HG02981 (cell line): ENCODE measurements at regions not wholly inside any gene's neighbourhood (a gene's known extent, or its start where the extent isn't known, plus 50 kb on each side); places are given as distances from the start of the nearest gene placed in this dataset.

Experiments used
- ATAC-seq: cut with Tn5 transposase; IDR thresholded peaks from one replicate; pipeline ENCODE4 v1.9.1; 2021; ENCODE audit warnings: mild to moderate bottlenecking, moderate library complexity; ENCODE audit not compliant: unreplicated experiment

DNA sequence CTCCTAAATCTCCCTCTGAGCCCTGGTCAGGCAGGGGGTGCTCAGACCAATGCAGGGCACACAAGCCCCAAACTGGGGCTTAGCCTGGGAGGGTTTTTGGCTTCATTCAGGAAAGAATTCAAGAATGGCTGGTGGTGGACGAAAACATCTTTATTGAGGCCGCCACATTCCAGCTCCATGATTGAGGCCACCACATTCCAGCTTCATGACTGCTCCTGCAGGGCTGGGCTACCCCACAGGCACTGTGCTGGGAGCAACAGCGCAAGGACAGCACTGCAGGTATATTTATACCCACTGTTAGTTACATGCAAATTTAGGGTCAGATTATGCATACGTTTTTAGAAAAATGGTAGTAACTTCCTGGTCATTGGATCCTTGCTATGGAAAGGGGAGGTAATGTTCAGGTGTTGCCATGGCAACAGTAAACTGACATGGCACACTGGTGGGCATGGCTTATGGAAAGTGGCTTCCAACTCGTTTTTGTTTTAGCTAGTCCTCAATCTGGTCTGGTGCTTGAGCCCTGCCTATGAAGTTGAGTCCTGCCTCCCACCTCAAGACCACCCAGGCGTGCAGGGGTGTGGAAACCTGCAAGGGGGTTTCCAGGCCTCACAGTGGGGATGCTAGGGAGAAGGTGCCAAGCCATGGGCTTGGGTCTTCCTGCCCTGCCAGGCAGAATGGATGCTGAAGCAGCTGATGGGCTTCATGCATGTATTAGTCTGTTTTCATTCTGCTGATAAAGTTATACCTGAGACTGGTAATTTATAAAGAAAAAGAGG lies 348.7 kb upstream of the AJAP1 start:
- no peak for ATAC-seq

DNA sequence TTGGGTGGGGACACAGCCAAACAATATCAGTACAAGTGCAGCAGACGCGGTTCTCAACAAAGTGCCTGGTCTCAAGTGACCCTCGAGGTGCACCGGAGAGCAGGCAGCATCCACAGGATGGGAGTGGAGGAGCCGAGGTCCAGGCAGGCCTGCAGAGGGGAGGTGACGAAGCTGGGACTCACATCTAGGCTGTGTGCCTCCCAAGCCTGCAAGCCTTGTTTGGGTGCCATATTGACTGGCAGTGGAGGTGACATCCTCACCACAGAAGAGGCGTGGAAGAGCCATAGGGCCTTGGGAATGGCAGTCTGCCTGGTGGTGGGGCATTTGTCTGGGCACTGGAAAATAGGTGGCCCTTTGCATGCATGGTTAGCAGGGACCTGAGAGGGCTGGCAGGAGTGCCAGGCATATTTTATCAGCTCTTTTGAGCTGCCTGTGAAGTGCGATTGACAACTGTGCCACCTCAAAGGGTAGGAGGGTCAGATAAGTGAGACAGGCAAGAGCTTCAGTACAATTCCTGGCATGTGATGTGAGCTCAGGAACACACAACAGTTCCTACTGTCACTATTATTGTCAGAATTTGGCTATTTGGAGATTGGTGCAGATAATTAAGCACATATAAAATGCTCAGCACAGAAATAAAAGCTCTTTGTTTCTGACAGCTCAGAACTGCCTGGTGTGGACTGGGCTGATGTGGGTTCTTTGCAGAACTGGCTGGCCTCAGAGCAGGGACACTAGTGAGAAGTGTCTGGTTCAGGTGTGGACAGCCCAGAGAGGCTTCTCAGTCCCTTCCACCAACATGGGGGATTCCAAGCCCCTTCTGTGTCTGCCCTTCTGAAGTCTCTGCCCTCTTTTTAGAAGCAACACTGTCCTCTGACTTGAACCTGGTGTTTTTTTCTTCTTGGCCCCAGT lies 347.6 kb upstream of the AJAP1 start:
- no peak for ATAC-seq

DNA sequence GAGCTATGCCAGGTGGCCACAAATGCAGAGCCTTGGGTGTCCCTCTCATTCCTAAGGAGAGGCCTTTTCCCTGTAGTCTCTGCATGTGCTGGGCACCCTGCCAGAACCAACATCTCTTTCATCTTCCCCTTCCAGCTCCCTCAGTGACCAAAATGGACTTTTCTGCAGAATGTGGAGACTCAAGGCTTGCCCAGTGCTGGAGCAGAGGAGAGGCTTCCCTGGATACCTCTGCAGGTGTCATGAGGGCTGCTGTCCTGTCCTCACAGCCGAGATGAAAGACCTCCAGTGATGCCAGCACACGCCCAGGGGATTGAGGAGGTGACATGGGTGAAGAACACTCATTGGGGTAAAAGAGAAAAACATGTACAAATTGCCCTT lies 347.0 kb upstream of the AJAP1 start:
- no peak for ATAC-seq

DNA sequence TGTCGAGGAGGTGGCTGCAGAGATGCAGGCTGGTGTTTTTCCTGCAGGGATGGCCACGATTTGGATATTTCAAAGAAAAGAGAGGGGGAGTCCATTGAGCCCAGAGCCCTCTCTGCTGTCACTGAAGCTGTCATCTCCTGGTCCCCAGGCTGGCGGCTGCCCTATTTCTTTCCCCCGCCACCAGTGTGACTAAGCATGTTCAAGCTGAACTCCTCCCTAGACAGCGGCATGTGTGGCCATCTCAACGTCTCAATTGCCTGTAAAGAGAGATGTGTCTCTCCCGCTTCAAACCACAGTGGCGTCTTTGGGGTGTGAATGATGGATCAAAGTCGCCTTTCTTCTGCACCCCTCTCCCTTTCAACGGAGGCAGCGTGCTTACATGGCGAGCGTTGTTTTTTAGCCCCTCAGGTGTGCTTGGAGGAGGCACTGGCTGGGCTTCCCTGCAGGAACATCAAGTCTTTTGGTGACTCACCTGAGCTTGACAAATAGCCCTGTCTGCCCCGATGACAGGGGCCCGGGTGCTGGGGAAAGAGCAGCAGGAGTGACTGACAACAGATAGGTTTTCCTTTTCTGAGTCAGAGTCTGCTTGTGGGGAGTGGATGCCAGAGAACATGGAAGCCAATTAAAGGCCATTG lies 346.4 kb upstream of the AJAP1 start:
- ATAC-seq = no peak

DNA sequence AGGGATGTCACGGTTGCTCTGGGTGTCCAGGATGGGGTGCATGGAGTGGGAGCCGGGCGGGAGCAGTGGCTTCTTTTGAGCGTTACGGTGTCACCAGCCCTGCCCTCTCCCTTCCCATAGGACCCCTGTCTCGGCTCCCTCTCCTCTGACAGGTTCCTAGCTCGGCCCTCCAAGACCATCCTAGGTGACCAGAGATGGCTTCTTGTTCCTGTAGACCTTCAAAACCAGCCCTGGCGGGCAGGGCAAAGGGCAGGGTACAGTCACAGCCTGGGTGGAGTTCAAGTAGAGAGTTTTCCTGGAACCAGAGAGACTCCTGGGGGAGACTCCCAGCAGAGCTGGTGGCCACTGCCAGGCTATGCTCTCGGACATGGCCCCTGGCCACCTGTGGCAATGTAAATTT lies 345.6 kb upstream of the AJAP1 start:
- ATAC-seq = no peak

DNA sequence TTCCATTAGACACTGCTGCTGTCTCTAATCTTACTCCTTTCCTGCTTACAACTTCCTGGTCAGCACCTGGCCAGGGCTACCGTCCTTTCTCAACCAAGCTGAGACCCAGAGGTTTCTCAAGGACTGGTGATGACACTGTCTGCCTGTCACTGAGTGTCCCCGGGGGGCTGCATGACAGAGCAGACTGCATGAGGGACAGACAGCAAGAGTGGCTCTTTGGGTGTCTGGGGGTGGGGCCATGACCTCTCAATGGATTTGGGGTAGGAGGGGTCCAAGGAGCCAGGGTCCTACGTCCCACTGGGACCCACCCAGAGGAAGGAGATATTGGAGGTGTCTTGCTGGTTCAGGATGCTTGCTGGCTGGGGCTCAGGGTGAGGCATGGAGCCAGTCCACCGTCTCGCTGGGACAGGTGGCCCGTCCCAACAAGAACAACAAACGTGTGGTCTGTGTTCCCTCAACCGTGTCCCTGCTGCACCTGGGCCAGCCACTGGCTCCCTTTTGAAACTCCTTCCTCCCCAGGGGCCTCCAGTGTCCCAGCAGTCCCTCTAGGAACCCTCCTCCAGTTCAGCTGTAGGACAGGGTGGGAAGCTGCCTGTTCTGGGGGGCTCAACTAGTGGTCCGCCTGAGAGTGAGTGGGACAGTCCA lies 344.6 kb upstream of the AJAP1 start:
- no peak for ATAC-seq

DNA sequence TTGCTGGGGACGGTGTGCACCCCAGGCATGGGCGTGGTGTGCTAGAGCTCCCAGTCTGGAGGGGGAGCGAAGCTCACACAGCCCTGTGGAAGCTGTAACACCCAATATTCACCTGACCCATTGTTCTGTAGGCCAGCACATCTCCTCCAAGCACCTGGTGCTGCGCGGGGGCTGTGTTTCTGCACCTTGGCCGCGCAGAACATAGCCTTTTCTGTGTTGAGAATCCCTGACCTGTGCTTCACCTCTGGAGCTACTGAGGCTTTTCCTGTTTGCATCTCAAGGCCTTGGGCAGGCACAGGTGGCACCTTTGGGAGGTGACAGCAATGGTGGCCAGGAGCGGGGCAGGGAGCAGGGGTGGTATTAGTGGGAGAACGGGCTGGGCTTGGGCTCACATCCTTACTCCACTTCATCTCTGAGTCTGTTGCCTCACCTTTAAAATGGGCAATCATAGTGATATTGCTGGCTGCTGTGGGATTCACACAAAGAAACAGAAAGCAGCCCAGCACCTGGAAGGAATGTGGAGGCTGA lies 343.9 kb upstream of the AJAP1 start:
- no peak for ATAC-seq

DNA sequence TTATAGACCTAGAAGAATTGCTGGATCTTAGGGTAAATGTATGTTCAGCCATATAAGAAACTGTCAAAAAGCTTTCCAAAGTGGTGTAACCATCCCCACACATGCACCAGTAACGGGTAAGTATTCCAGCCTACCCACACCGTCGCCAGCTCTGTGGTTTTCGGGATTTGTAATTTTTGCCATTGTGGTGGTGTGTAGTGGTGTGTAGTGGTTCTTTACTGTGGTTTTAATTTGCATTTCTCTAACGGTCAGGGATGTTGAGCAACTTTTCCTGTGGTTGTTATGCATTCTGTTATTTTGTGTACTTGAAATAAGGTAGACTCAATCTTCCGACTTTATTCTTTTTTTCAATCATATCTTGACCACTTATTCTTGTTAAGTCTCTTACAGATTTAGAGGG lies 342.4 kb upstream of the AJAP1 start:
- ATAC-seq = no peak

DNA sequence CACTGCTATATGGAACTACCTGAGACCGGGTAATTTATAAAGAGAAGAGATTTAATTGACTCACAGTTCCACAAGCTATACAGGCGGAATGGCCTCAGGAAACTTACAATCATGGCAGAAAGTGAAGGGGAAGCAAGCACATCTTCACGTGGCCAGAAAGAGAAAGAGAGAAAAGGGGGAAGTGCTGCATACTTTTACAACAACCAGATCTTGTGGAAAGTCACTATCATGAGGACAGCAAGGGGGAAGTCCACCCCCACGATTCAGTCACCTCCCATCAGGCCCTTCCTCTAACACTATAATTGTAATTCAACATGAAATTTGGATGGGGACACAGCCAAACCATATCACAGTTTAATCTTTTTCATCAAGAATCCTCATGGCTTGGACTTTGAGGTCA lies 339.2 kb upstream of the AJAP1 start:
- no peak for ATAC-seq

DNA sequence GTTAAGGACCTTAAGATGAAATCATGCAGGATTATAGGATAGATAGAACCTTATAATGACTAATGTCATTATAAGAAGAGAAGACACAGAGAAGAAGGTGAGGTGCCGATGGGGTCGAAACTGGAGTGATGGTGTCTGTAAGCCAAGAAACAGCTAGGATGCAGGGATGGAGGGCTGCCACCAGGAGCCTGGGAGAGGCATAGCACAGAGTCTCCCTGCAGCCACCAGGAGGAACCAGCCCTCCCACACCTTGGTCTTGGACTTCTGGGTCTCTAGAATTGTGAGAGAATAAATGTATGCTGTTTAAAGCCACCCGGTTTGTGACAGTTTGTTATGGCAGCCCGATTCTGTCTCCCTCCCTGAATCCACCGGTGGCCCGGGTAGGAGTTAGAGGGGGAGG lies 337.2 kb upstream of the AJAP1 start:
- no peak for ATAC-seq

DNA sequence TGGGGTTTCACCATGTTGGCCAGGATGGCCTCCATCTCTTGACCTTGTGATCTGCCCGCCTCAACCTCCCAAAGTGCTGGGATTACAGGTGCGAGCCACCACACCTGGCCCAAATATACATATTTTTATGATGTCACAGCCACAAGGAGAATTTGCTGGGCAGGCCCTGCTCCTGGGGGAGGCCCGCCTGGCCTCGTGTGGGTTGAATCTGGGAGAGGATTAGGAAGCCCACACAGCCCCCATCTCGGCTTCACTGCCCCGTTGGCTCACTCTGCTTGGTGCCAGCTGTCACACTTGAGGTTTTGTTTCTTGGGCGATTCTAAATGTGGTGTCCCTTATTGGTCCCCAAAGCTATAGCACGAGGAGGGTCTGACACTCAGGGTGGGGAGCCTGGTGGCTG lies 335.7 kb upstream of the AJAP1 start:
- ATAC-seq = no peak

DNA sequence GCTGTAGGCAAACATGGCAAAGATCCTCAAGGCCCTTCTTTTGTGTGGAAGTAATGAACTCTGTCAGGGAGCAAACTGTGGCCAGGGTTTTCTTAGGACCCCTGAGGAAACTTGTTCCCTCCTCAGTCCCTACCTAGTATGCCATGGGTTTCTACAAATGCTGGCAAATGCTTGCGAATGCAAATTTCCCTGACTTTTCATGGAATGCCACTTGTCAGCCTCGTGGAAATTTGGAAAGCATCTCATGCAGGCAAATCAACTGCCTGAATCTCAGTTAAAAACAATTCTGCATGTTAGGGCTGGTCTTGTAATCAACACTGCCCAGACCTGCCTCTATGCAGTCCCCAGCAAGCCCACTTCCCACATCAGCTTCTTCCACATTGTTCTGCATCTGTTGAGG lies 334.9 kb upstream of the AJAP1 start:
- ATAC-seq = no peak

DNA sequence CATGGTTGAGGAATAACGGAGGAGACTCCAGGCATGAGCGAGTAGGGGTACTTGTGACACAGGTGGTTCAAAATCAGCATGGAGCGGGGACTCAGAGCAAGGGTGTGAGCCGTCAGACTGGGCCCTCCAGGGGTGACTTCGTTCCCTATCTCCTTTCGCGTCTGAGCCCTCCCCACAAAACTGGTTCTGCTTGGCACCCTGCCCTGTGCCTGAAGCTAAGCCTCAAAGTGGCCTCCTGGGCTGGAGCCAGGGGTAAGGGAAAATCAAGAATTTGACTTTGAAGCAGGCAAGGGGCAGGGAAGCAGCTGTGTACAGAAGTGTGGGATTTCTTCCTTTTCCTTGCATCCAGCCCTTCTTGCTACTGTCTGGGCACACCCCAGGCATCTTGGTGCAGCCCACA lies 331.5 kb upstream of the AJAP1 start:
- ATAC-seq = no peak

DNA sequence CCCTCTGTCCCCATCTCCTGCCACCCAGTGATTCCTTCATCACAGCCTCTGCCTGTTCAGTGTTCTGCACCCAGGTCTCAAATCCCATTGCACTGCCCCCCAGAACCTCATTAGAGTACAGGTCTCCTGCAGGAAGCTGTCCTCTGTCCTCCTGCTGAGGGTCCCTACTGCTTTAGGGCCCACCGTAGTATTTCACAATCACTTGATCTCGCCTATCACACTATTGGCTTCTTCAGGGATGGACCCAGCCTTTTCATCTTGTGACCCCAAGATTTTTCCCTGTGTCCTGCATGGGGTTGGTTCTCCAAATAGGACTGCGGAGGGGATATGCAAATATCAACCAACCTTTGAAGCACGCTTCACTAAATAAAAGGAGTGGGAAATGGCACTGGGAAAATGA lies 331.1 kb upstream of the AJAP1 start:
- no peak for ATAC-seq

DNA sequence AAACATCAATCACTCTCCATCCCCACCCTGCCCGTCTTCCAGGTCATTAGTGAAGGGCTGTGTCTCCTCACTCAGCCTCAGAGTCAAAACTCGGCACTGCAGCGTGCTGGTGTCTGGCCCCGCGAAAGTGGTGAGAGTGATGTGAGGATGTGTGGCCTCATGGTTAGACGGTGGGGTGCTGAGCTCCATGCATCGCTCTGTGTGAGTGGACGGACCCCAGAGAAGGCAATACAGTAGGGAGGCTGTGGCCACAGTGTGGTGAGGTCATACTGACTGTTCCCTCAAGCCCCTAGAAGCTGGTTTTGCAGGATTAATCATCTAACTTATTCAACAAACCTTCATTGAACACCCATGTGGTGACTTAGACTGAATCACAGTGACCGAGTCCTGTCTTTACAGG lies 329.9 kb upstream of the AJAP1 start:
- ATAC-seq = no peak

DNA sequence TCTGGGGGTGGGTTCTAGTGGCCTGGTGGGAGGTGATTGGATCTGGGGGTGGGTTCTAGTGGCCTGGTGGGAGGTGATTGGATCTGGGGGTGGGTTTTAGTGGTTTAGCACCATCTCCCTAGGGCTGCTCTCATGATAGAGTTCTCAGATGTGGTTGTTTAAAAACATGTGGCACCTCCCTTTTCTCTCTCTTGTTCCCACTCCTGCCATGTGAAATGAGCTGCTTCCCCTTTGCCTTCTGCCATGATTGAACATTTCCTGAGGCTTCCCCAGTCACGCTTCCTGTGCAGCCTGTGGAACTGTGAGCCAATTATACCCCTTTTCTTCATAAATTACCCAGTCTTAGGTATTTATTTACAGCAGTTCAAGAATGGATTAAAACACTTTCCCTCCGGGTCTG lies 327.3 kb upstream of the AJAP1 start:
- no peak for ATAC-seq

DNA sequence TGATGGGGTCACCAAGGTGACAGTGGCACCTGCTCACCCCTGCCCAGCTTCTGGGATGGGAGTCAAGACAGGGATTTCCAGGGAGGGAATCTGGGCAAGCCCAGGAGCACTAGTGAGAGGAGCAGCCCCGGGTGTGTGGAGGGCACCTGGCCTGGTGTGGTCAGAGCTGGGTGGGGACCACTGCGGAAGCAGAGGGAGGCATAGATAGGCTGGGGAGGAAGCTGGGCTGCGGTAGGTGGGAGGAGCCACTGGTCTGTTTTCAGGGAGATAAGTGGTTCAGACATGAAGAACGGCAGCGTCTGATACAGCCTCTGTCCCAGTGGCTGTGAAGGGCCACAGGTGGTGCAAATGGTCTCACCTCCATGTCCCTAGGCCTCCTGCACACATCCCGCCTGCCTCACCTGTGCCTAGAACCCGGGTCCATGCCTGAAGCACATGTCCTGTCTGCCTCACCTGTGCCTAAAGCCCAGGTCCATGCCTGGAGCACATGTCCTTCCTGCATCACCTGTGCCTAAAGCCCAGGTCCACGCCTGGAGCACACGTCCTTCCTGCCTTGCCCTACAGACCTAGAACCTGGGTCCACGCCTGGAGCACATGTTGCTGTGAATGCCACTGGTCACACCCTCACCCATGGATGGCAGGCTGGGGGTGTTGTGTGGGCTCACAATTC lies 325.9 kb upstream of the AJAP1 start:
- ATAC-seq = no peak

DNA sequence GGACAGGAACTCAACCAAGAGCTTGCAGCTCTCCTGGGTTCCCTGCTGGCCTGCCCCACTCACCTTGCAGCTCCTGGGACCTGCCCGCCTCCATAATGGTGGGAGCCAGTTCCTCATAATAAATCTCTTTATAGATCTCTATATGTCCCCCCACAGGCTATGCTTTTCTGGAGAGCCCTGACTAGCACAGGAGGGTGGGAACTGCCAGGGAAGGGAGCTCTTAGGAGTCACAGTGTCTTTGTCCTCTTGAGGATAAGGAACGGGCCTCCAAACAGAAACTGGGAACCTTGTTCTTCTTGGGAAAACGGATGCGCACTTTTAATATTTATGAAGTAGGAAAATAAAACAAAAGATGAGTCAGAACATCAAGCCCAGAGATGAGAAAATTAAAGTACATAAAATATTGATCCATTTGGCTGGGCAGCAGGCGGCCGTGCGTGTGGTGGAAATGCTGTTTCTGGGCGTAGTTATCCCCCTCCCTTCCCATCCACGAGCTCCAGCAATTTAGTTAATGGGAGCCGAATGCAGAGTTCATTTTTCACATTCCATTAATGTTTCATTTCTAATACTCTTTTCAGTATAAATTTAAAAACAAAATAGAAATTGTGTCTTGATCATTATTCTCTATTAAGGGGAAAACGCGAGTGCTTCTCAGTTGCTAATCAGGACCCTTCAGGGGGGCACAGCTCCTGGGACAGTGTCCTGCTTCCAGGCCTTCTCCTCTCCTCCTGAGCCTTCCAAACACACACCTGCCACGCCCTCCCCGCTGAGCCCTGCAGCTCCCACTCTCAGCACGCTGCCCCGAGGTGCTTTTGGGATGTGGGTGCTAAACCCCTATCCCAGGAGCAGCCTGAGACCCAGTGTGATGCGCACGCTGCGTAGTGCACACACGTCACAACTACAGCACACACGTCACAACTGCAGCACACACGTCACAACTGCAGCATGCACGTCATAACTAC lies 323.3 kb upstream of the AJAP1 start:
- ATAC-seq = no peak

DNA sequence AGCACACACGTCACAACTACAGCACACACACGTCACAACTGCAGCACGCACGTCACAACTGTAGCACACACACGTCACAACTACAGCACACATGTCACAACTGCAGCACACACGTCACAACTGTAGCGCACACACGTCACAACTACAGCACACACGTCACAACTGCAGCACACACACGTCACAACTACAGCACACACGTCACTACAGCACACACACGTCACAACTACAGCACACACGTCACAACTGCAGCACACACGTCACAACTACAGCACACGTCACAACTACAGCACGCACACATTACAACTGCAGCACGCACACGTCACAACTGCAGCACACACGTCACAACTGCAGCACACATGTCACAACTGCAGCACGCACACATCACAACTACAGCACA lies 322.6 kb upstream of the AJAP1 start:
- ATAC-seq = no peak
